PC-3 (cell line): ENCODE measurements at regions not wholly inside any gene's neighbourhood (a gene's known extent, or its start where the extent isn't known, plus 50 kb on each side); places are given as distances from the start of the nearest gene placed in this dataset.

Experiments used
- ATAC-seq: fragments of 200-7000 bp; cut with Tn5 transposase; 2 replicates; pipeline ENCODE4 v1.9.1; 2020; ENCODE audit warnings: mild to moderate bottlenecking, moderate library complexity
- BruUV-seq: library from RNA; stranded (reverse); fragments of 400-500 nt; replicated peaks from 2 replicates; lab custom pipeline; 2021; lab: Mats Ljungman, UMichigan
- CTCF ChIA-PET: fragments of 300-600 bp; sonication (Branson Sonifier 250); formaldehyde crosslinking; loops from one replicate; lab custom pipeline; 2022; ENCODE audit warnings: antibody characterized with exemption; lab: Charles Lee
- POLR2A ChIA-PET: fragments of 300-600 bp; sonication (Branson Sonifier 250); formaldehyde crosslinking; loops from one replicate; lab custom pipeline; 2022; ENCODE audit warnings: antibody characterized with exemption; ENCODE audit not compliant: unreplicated experiment; lab: Charles Lee
- DNase-seq: peaks from one replicate; pipeline ENCODE4 v3.0.0-alpha.2; 2015
- H2AFZ ChIP-seq: fragments of 300-600 bp; sonication (generic); 2 replicates; pipeline ENCODE4 v1.6.0; 2016; ENCODE audit warnings: antibody characterized with exemption, low read length
- H3F3A ChIP-seq: fragments of 300-600 bp; sonication (generic); one replicate; pipeline ENCODE4 v1.6.0; 2017; ENCODE audit warnings: antibody characterized with exemption, low read length, control low read depth, mild to moderate bottlenecking; ENCODE audit not compliant: unreplicated experiment
- H3K27ac ChIP-seq: fragments of 300-600 bp; sonication (generic); 2 replicates; pipeline ENCODE4 v1.5.1; 2016; ENCODE audit warnings: mild to moderate bottlenecking, low read length
- H3K27me3 ChIP-seq: fragments of 300-600 bp; sonication (generic); 2 replicates; pipeline ENCODE4 v1.6.1; 2016; ENCODE audit warnings: low read length, mixed read lengths
- H3K36me3 ChIP-seq: fragments of 300-600 bp; sonication (generic); 2 replicates; pipeline ENCODE4 v1.6.1; 2016; ENCODE audit warnings: low read depth, mixed run types, low read length, mixed read lengths
- H3K4me1 ChIP-seq: fragments of 300-600 bp; sonication (generic); 2 replicates; pipeline ENCODE4 v1.5.1; 2016; ENCODE audit warnings: low read length; ENCODE audit not compliant: insufficient read depth
- H3K4me2 ChIP-seq: fragments of 300-600 bp; sonication (generic); 2 replicates; pipeline ENCODE4 v1.6.0; 2016; ENCODE audit warnings: low read length
- H3K4me3 ChIP-seq: fragments of 300-600 bp; sonication (generic); 2 replicates; pipeline ENCODE4 v1.5.1; 2016; ENCODE audit warnings: mild to moderate bottlenecking, low read length, mixed read lengths
- H3K79me2 ChIP-seq: fragments of 300-600 bp; sonication (generic); 2 replicates; pipeline ENCODE4 v1.6.1; 2017; ENCODE audit warnings: low read length, mixed read lengths
- H3K9ac ChIP-seq: fragments of 300-600 bp; sonication (generic); 2 replicates; pipeline ENCODE4 v1.6.0; 2016; ENCODE audit warnings: mild to moderate bottlenecking, low read length
- H3K9me2 ChIP-seq: fragments of 300-600 bp; sonication (generic); replicated peaks from 2 replicates; pipeline ENCODE4 v1.6.1; 2016; ENCODE audit warnings: mixed run types, low read length, mixed read lengths
- H3K9me3 ChIP-seq: fragments of 300-600 bp; sonication (generic); 2 replicates; pipeline ENCODE4 v1.6.1; 2016; ENCODE audit warnings: low read length, mixed read lengths
- H4K20me1 ChIP-seq: fragments of 300-600 bp; sonication (generic); 2 replicates; pipeline ENCODE4 v1.6.1; 2016; ENCODE audit warnings: low read length, mixed read lengths
- CTCF ChIP-seq: fragments of 300-600 bp; sonication (generic); conservative IDR thresholded peaks from 2 replicates; pipeline ENCODE4 v1.5.1; 2017; ENCODE audit warnings: antibody characterized with exemption, low read depth, mild to moderate bottlenecking, low read length
- EZH2 ChIP-seq: fragments of 300-600 bp; sonication (generic); IDR thresholded peaks from one replicate; pipeline ENCODE4 v1.6.1; 2017; ENCODE audit warnings: antibody characterized with exemption, mild to moderate bottlenecking, low read length; ENCODE audit not compliant: unreplicated experiment
- EZH2phosphoT487 ChIP-seq: fragments of 300-600 bp; sonication (generic); IDR thresholded peaks from 2 replicates; pipeline ENCODE4 v1.6.1; 2018; ENCODE audit warnings: mild to moderate bottlenecking, antibody characterized with exemption, low read length, borderline replicate concordance
- intact Hi-C: fragments of 100-400 bp; cut with micrococcal nuclease; formaldehyde crosslinking; loops from 2 replicates; pipeline ENCODE4 v1.9.0; 2023

GRCh38 chr10:33887188-33887587 is 552.7 kb upstream of the NRP1 start:
- Histone ChIP-seq H3K4me1 (no peaks in the 10 kb centered on the region), H3K9ac (no peak overlapping the region), H3K36me3 (no peaks in the 10 kb centered on the region), H3K79me2 (no peaks in the 10 kb centered on the region), H4K20me1 (no peaks in the 10 kb centered on the region), H3K9me2 (no peaks in the 10 kb centered on the region), H3F3A (no peaks in the 10 kb centered on the region), H3K27me3 (no peaks in the 10 kb centered on the region), H2AFZ (no peak overlapping the region), H3K27ac (no peak overlapping the region), H3K9me3 (no peaks in the 10 kb centered on the region), H3K4me2 (no peak overlapping the region), H3K4me3 (no peak overlapping the region)
- ATAC-seq (no peak), DNase-seq (no peak)
- no TSS peak for BruUV-seq
- intact Hi-C loops = no loop called here
- ChIA-PET POLR2A (no interaction called here), CTCF (no interaction called here)
- no peak for TF ChIP-seq EZH2phosphoT487
- no peak for TF ChIP-seq EZH2
- no peak for TF ChIP-seq CTCF

GRCh38 chr10:33886299-33886698 is 551.8 kb upstream of the NRP1 start:
- Histone ChIP-seq H3K79me2 (no peaks in the 10 kb centered on the region), H3K4me3 (no peak overlapping the region), H2AFZ (no peak overlapping the region), H3K9me2 (no peaks in the 10 kb centered on the region), H3K9ac (no peak overlapping the region), H4K20me1 (no peaks in the 10 kb centered on the region), H3F3A (no peaks in the 10 kb centered on the region), H3K9me3 (no peaks in the 10 kb centered on the region), H3K4me1 (no peaks in the 10 kb centered on the region), H3K4me2 (no peak overlapping the region), H3K27ac (no peak overlapping the region), H3K27me3 (no peaks in the 10 kb centered on the region), H3K36me3 (no peaks in the 10 kb centered on the region)
- intact Hi-C loops = no loop called here
- DNase-seq (no peak), ATAC-seq (no peak)
- CTCF ChIA-PET = no interaction called here
- POLR2A ChIA-PET = no interaction called here
- no TSS peak for BruUV-seq
- no peak for TF ChIP-seq CTCF
- TF ChIP-seq EZH2 = no peak
- TF ChIP-seq EZH2phosphoT487 = no peak

- DNase-seq (no peak), ATAC-seq (no peak)
- H3F3A ChIP-seq = no peaks in the 10 kb centered on the region
- no peak overlapping the region for H2AFZ ChIP-seq
- no peak overlapping the region for H3K4me3 ChIP-seq
- H3K9me2 ChIP-seq = no peaks in the 10 kb centered on the region
- intact Hi-C loops = no loop called here
- no peak overlapping the region for H3K4me2 ChIP-seq
- H3K9me3 ChIP-seq = no peaks in the 10 kb centered on the region
- H3K27ac ChIP-seq = no peak overlapping the region
- H3K27me3 ChIP-seq = no peaks in the 10 kb centered on the region
- no peak overlapping the region for H3K9ac ChIP-seq
- H3K4me1 ChIP-seq = no peaks in the 10 kb centered on the region
- H4K20me1 ChIP-seq = no peaks in the 10 kb centered on the region
- ChIA-PET CTCF (no interaction called here), POLR2A (no interaction called here)
- H3K79me2 ChIP-seq = no peaks in the 10 kb centered on the region
- BruUV-seq = no TSS peak
- H3K36me3 ChIP-seq = no peaks in the 10 kb centered on the region
- TF ChIP-seq EZH2 (no peak), EZH2phosphoT487 (no peak), CTCF (no peak)
These were observed 550.1 kb upstream of the NRP1 start for GRCh38 chr10:33884604-33885003.
